ENCODE measurements at regions not wholly inside any gene's neighbourhood (a gene's known extent, or its start where the extent isn't known, plus 50 kb on each side); places are given as distances from the start of the nearest gene placed in this dataset.

DNA sequence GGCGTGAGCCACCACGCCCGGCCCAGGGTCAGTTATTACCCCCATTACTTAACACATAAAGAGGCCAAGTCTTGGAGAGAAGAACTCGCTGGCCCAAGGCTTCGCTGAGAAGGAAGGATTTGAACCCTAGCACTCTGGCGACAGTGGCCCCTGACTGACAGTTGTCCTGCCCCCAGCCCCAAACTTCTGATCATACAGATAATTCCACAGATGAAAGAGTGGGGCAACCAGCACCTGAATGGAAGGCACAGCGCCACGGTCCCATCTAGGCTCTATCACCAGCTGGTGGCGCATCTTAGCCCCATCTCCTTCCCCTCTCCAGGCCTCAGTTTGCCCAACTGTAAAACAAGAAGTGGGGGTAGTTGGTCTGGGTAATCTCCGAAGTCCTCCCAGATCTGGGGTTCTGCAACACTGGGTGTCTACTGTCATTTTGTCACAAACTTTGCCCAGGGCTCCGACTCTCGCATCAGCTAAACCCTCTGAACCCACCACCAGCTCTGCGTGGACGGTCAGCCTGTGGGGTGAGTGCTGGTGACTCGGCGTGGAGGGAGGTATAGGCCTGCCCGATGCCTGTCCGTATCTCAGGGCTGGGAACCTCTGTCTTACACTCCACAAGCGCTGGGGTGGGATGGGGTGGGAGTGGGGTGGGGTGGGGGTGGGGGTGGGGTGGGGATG, 209.3 kb downstream of the C9orf50 start:
- no peak overlapping the region for H3K27ac ChIP-seq (ENCODE audit: poor library complexity, severe bottlenecking)
- ATAC-seq (ENCODE audit: low read depth) (no peak), DNase-seq (ENCODE audit: low spot score) (no peak)
- H3K4me1 ChIP-seq (ENCODE audit: insufficient read depth, poor library complexity, severe bottlenecking) = peaks cover 9% of the 10 kb centered on the region
- no peaks in the 10 kb centered on the region for H3K36me3 ChIP-seq (ENCODE audit: low read depth)
- TF ChIP-seq, protein P1, sequence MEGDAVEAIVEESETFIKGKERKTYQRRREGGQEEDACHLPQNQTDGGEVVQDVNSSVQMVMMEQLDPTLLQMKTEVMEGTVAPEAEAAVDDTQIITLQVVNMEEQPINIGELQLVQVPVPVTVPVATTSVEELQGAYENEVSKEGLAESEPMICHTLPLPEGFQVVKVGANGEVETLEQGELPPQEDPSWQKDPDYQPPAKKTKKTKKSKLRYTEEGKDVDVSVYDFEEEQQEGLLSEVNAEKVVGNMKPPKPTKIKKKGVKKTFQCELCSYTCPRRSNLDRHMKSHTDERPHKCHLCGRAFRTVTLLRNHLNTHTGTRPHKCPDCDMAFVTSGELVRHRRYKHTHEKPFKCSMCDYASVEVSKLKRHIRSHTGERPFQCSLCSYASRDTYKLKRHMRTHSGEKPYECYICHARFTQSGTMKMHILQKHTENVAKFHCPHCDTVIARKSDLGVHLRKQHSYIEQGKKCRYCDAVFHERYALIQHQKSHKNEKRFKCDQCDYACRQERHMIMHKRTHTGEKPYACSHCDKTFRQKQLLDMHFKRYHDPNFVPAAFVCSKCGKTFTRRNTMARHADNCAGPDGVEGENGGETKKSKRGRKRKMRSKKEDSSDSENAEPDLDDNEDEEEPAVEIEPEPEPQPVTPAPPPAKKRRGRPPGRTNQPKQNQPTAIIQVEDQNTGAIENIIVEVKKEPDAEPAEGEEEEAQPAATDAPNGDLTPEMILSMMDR (IDR thresholded peaks at IDR 0.05; ENCODE audit: poor library complexity, severe bottlenecking) = no peak
- H3K27me3 ChIP-seq (ENCODE audit: insufficient read depth, poor library complexity, severe bottlenecking) = no peaks in the 10 kb centered on the region
- H3K9me3 ChIP-seq (ENCODE audit: severe bottlenecking) = no peaks in the 10 kb centered on the region
- no peak overlapping the region for H3K4me3 ChIP-seq (ENCODE audit: severe bottlenecking)

DNA sequence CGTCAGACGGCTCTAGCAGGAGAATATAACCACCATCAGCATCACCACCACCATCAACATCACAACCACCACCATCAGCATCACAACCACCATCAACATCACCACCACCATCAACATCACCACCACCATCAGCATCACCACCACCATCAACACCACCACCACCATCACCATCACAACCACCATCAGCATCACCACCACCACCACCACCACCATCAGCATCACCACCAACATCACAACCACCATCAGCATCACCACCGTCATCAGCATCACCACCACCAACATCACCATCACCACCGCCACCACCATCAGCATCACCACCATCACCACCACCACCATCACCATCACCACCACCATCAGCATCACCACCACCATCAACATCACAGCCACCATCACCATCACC, 210.7 kb downstream of the C9orf50 start:
- ATAC-seq (ENCODE audit: low read depth) (no peak), DNase-seq (ENCODE audit: low spot score) (no peak)
- H3K4me1 ChIP-seq (ENCODE audit: insufficient read depth, poor library complexity, severe bottlenecking) = peaks cover 15% of the 10 kb centered on the region
- TF ChIP-seq, protein P1 (IDR thresholded peaks at IDR 0.05; ENCODE audit: poor library complexity, severe bottlenecking) = no peak
- no peak overlapping the region for H3K27ac ChIP-seq (ENCODE audit: poor library complexity, severe bottlenecking)
- H3K27me3 ChIP-seq (ENCODE audit: insufficient read depth, poor library complexity, severe bottlenecking) = no peaks in the 10 kb centered on the region
- H3K4me3 ChIP-seq (ENCODE audit: severe bottlenecking) = no peak overlapping the region
- no peaks in the 10 kb centered on the region for H3K36me3 ChIP-seq (ENCODE audit: low read depth)
- no peaks in the 10 kb centered on the region for H3K9me3 ChIP-seq (ENCODE audit: severe bottlenecking)

DNA sequence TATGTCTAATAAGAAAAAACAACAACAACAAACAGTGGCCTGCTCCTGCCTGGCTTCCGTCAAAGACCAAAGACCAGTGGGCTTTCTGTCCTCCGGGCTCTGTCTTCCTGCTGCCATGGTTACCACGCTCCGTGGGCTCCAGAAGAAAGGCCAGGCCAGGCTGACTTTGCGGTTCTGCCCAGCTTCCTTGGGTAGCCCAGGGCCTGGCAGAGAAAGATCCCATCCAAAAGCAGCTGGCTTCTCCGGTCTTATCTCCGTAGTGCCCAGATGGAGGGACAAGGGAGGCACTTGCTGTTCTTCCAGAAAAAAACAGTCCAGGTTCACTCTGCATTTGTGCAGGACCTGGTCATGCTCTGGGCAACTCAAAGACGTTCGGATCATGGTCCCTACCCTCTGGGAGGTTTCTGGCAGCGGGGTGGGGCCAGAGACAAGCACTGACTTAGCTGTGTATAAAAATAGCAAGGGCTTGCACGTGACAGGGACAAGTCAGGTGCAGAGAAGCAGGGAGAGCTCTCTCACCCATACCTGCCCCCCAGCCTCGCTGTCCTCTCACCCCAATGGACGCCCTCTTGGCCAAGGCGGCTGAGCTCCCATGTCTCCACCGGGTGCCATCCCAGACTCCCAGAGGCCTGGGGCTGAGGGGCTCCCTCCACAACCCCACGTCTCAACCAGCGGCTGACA, 212.2 kb downstream of the C9orf50 start:
- no peak overlapping the region for H3K4me3 ChIP-seq (ENCODE audit: severe bottlenecking)
- TF ChIP-seq, protein P1 (IDR thresholded peaks at IDR 0.05; ENCODE audit: poor library complexity, severe bottlenecking) = no peak
- H3K9me3 ChIP-seq (ENCODE audit: severe bottlenecking) = no peaks in the 10 kb centered on the region
- peaks cover 12% of the 10 kb centered on the region for H3K4me1 ChIP-seq (ENCODE audit: insufficient read depth, poor library complexity, severe bottlenecking)
- H3K36me3 ChIP-seq (ENCODE audit: low read depth) = no peaks in the 10 kb centered on the region
- no peak for DNase-seq (ENCODE audit: low spot score)
- H3K27ac ChIP-seq (ENCODE audit: poor library complexity, severe bottlenecking) = no peak overlapping the region
- no peak for ATAC-seq (ENCODE audit: low read depth)
- no peaks in the 10 kb centered on the region for H3K27me3 ChIP-seq (ENCODE audit: insufficient read depth, poor library complexity, severe bottlenecking)

DNA sequence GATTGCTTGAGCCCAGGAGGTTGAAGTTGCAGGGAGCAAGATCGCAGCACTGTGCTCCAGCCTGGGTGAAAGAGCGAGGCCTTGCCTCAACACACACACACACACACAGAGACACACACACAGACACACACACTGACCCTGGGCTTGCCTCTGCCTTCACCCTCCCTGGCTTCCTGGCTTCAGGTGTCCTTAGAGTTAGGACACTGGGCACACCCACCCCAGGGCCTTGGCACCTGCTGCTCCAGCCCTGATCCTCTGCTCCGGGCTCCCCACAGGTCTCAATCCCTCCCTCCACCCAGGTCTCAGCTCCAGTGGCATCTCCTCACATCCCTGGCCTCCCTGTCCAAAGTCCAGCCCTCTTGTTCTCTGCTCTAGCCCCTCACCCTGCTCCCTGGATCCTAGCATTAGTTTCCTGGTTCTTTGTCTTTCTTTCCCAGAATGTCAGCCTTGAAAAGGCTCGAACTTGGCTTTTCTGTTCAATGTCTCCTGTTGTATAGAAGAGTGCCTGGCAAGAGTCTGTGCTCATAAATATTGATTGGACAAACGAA, 212.9 kb downstream of the C9orf50 start:
- TF ChIP-seq, protein P1 (IDR thresholded peaks at IDR 0.05; ENCODE audit: poor library complexity, severe bottlenecking) = no peak
- Histone ChIP-seq H3K27ac (ENCODE audit: poor library complexity, severe bottlenecking) (no peak overlapping the region), H3K27me3 (ENCODE audit: insufficient read depth, poor library complexity, severe bottlenecking) (no peaks in the 10 kb centered on the region)

More for the DNA sequence above, 212.9 kb downstream of the C9orf50 start:
- Histone ChIP-seq H3K4me1 (ENCODE audit: insufficient read depth, poor library complexity, severe bottlenecking) (peaks cover 12% of the 10 kb centered on the region), H3K36me3 (ENCODE audit: low read depth) (no peaks in the 10 kb centered on the region), H3K4me3 (ENCODE audit: severe bottlenecking) (no peak overlapping the region), H3K9me3 (ENCODE audit: severe bottlenecking) (no peaks in the 10 kb centered on the region)
- DNase-seq (ENCODE audit: low spot score) = no peak
- ATAC-seq (ENCODE audit: low read depth) = no peak

Data from RWPE2 (cell line).